SH-SY5Y (cell line): ENCODE measurements at regions not wholly inside any gene's neighbourhood (a gene's known extent, or its start where the extent isn't known, plus 50 kb on each side); places are given as distances from the start of the nearest gene placed in this dataset.

Experiments used
- GATA2 ChIP-seq: IDR thresholded peaks from 2 replicates; pipeline ENCODE4 v1.6.1; 2011; ENCODE audit warnings: mild to moderate bottlenecking, low read depth, low read length
- GATA3 ChIP-seq: IDR thresholded peaks from 2 replicates; pipeline ENCODE4 v1.6.1; 2011; ENCODE audit warnings: low read depth, mild to moderate bottlenecking, low read length, moderate library complexity

DNA sequence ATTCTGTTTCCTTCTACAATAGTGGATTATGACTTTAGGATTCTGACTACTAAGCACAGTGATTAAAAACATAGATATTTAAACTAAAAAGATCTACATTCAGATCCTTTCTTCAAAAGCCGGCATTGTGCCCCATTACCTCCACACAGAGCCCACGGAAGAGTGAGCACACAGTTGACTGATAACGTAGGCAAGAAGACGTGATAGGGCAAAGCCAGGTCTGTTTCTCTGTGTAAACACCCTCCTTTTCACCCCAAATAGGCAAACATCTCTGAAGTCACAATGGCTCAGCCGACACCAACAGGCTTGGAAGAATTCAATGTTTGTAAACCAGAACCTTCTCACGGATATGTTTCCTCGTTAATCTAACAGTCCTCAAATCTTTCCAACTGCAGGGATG is 302.9 kb downstream of the CMPK2 start:
- TF ChIP-seq GATA3 = no peak
- TF ChIP-seq GATA2 = no peak
